Testis (tissue), 2 donors: ENCODE measurements at regions not wholly inside any gene's neighbourhood (a gene's known extent, or its start where the extent isn't known, plus 50 kb on each side); places are given as distances from the start of the nearest gene placed in this dataset.

Experiments used
- DNase-seq: peaks from one replicate; pipeline ENCODE4 v3.0.0-alpha.2; 2019
- H3K27ac ChIP-seq, 2 donors: fragments of 200-600 bp; sonication (generic); one replicate each; pipeline ENCODE4 v1.5.1; 2019
- H3K27me3 ChIP-seq: fragments of 200-600 bp; sonication (generic); one replicate; pipeline ENCODE4 v1.5.1; 2019
- H3K36me3 ChIP-seq: fragments of 200-600 bp; sonication (generic); one replicate; pipeline ENCODE4 v1.5.1; 2017; ENCODE audit warnings: low read depth; ENCODE audit errors: missing control alignments
- H3K4me1 ChIP-seq: fragments of 200-600 bp; sonication (generic); one replicate; pipeline ENCODE4 v1.5.1; 2019
- H3K4me3 ChIP-seq, 2 donors: fragments of 200-600 bp; sonication (generic); one replicate each; pipeline ENCODE4 v1.5.1; 2017 to 2019
- H3K9me3 ChIP-seq: fragments of 200-600 bp; sonication (generic); one replicate; pipeline ENCODE4 v1.5.1; 2017
- POLR2A ChIP-seq: fragments of 450-650 bp; IDR thresholded peaks from one replicate; pipeline ENCODE4 v1.6.1; 2017; ENCODE audit warnings: antibody characterized with exemption, mild to moderate bottlenecking, moderate library complexity
- WGBS, 2 donors: methylation state at CpG; one replicate each; pipeline ENCODE4 v1.1.5; 2018; 5-methylcytosine and 5-hydroxymethylcytosine counted together
- intact Hi-C: fragments of 100-400 bp; cut with DNase I; formaldehyde crosslinking; loops from one replicate; pipeline ENCODE4 v1.15.1; 2023; ENCODE audit warnings: low total_unique reads
- TF ChIP-seq, protein P1 (sequence below), 3 experiments: fragments of 450-650 bp in 2 of 3; fragments of 200-600 bp in 1 of 3; sonication (generic) in 1 of 3; IDR thresholded peaks; one replicate each; pipeline ENCODE4 v1.5.1; 2016 to 2019; ENCODE audit warnings: antibody characterized with exemption in 3 of 3, mild to moderate bottlenecking in 2 of 3, moderate library complexity in 1 of 3

DNA sequence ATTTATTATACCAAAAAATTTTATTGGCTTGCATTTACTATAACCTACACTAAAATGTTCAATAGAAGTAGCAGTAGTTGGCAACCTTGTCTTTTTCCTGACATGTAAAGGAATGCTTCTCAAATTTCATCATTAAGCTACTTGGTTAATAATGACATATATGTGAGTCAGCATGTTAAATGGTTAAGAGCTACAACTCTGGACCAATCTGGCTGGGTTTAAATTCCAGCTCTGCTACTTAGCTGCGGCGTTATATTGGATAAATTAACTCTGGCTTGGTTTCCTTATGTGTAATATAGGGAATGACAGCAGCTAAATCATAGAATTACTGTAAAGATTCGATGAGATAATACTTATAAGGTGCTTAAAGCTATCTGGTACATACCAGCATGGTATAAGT lies 53.7 kb upstream of the OTOGL start:
- H3K4me3 ChIP-seq: no peak overlapping the region
- WGBS, 2 donors: 90 to 98% methylated on average over 3 of the region's 3 CpGs
- TF ChIP-seq, protein P1, sequence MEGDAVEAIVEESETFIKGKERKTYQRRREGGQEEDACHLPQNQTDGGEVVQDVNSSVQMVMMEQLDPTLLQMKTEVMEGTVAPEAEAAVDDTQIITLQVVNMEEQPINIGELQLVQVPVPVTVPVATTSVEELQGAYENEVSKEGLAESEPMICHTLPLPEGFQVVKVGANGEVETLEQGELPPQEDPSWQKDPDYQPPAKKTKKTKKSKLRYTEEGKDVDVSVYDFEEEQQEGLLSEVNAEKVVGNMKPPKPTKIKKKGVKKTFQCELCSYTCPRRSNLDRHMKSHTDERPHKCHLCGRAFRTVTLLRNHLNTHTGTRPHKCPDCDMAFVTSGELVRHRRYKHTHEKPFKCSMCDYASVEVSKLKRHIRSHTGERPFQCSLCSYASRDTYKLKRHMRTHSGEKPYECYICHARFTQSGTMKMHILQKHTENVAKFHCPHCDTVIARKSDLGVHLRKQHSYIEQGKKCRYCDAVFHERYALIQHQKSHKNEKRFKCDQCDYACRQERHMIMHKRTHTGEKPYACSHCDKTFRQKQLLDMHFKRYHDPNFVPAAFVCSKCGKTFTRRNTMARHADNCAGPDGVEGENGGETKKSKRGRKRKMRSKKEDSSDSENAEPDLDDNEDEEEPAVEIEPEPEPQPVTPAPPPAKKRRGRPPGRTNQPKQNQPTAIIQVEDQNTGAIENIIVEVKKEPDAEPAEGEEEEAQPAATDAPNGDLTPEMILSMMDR (IDR thresholded peaks at IDR 0.05): no peak
- TF ChIP-seq POLR2A: no peak
- no peaks in the 10 kb centered on the region for H3K27me3 ChIP-seq
- intact Hi-C loops: no loop called here
- no peaks in the 10 kb centered on the region for H3K36me3 ChIP-seq
- no peak for DNase-seq
- H3K4me1 ChIP-seq: no peaks in the 10 kb centered on the region
- no peaks in the 10 kb centered on the region for H3K9me3 ChIP-seq
- H3K27ac ChIP-seq: no peak overlapping the region

GRCh38 chr12:80044694-80045046 lies 54.7 kb upstream of the OTOGL start:
- TF ChIP-seq POLR2A: no peak
- TF ChIP-seq, protein P1 (IDR thresholded peaks at IDR 0.05): no peak
- WGBS, 2 donors: 84 to 97% methylated on average over 1 of the region's 1 CpG
- Histone ChIP-seq H3K27ac (no peak overlapping the region), H3K36me3 (no peaks in the 10 kb centered on the region), H3K9me3 (no peaks in the 10 kb centered on the region), H3K27me3 (no peaks in the 10 kb centered on the region), H3K4me3 (no peak overlapping the region), H3K4me1 (no peaks in the 10 kb centered on the region)
- intact Hi-C loops: no loop called here
- no peak for DNase-seq

- H3K4me3 ChIP-seq: no peak overlapping the region
- no peaks in the 10 kb centered on the region for H3K9me3 ChIP-seq
- TF ChIP-seq, protein P1 (IDR thresholded peaks at IDR 0.05): no peak
- TF ChIP-seq POLR2A: no peak
- DNase-seq: no peak
- no peaks in the 10 kb centered on the region for H3K4me1 ChIP-seq
- 69% methylated on average over 4 of the region's 4 CpGs for WGBS, 2 donors
- no peaks in the 10 kb centered on the region for H3K27me3 ChIP-seq
- H3K27ac ChIP-seq: no peak overlapping the region
- intact Hi-C loops: no loop called here
- no peaks in the 10 kb centered on the region for H3K36me3 ChIP-seq
Measured at GRCh38 chr12:80041692-80042091, 57.6 kb upstream of the OTOGL start.

GRCh38 chr12:80041071-80041470 lies 58.3 kb upstream of the OTOGL start:
- no peak overlapping the region for H3K27ac ChIP-seq
- no peaks in the 10 kb centered on the region for H3K4me1 ChIP-seq

More at GRCh38 chr12:80041071-80041470, 58.3 kb upstream of the OTOGL start:
- no peaks in the 10 kb centered on the region for H3K9me3 ChIP-seq
- no peaks in the 10 kb centered on the region for H3K36me3 ChIP-seq
- intact Hi-C loops: no loop called here
- DNase-seq: no peak
- 86 to 96% methylated on average over 2 of the region's 2 CpGs for WGBS, 2 donors
- no peak overlapping the region for H3K4me3 ChIP-seq
- TF ChIP-seq, protein P1 (IDR thresholded peaks at IDR 0.05): no peak
- TF ChIP-seq POLR2A: no peak
- no peaks in the 10 kb centered on the region for H3K27me3 ChIP-seq
